ENCODE measurements at regions not wholly inside any gene's neighbourhood (a gene's known extent, or its start where the extent isn't known, plus 50 kb on each side); places are given as distances from the start of the nearest gene placed in this dataset.

DNA sequence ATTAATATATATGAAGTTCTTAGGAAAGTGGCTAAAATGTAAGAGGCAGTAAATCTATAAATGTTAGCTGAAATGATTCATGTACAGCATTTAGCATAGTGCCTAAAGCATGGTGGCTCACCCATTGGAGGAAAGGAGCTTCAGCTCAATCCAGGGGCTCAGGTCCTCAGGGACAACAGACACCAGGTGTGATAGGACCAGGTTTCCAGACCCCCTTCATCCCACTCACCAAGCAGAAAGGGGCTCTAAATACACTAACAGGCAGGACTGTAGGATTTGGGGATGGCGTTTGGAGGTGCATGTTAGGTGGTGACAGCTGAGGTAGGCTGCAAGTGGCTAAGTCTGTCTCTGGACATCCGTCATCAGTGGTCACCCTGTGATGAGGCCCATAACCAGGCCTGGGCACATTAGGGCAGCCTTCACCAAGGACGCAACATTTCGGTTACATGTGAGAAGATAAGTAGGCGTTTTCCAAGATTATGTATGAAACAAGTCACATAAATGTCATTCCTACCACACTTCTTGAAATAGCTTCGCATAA, 233.1 kb downstream of the C1orf94 start:
- DNase-seq (ENCODE audit: low spot score) = peak; percentile 8

DNA sequence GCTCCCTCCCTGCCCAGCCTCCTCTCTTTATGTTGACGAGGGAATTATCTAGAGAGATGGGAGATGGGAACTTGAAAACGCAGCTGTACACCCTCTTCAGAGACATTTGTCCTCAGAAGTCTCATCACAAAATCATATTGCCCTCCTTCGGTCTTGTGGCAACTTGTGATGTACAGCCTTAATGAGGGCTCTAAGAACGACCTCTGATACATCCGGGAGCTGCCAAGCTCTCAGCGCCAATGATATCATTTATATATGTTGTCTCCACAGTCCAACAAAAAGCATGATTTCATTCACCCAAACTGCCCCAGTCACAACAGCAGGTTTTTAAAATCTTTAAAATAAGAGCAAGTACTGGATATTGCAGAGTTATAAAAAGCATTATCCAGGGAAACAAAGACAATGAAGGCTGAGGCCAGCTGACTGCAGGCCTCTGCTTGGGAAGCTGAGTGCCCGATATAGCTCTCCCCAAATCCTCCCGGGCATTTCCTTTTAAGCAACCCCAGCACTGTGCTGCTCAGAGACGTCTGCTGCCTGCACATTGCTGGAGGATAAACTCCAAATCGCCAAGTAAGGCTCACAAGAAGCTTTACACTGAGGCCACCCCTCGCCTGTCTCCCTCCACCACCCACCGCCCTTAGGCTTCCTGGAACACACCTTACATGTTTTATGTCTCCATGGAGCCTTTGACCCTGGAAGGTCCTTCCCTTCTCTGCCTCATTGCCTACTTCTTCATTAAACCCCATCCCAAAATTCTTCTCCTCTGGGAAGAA, 236.1 kb downstream of the C1orf94 start:
- peak; percentile 18 for DNase-seq (ENCODE audit: low spot score)

DNA sequence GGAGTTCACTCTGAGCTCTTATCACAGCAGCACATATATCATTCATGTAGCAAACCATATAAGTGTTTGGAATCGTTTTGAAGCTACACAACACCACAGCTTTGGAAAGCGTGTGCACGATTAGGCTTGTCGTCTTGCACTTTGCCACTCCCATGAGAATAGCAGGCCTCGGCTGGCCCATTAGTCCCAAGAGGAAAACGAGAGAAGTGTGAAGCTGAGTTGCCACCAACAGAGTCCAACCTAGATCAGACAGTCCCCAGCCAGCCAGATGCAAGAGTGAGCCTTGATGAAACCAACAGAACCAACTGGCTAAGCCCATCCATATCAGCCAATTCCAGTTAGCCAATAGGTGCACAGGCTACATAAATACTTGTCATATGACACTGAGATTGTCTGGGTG, 238.4 kb downstream of the C1orf94 start:
- DNase-seq (ENCODE audit: low spot score) = no peak

DNA sequence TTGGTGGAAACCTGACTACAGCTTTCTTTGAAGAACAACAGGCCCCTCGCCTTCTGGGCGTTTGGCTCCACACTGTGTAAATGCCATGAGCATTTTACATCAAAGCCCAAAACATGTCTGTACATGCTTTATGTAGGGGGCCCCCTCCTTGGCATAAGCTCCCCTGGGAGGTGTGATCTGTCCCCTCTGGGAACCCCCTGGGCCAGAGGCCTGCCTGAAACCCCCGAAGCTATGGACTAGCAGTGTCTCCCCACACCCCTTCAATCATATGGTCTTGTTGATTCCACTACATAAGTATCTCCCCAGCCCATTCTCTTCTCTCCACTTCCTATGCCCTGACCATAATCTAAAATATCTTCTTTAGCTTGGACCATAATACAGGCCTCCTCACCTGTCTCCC, 241.5 kb downstream of the C1orf94 start:
- DNase-seq (ENCODE audit: low spot score) = no peak

DNA sequence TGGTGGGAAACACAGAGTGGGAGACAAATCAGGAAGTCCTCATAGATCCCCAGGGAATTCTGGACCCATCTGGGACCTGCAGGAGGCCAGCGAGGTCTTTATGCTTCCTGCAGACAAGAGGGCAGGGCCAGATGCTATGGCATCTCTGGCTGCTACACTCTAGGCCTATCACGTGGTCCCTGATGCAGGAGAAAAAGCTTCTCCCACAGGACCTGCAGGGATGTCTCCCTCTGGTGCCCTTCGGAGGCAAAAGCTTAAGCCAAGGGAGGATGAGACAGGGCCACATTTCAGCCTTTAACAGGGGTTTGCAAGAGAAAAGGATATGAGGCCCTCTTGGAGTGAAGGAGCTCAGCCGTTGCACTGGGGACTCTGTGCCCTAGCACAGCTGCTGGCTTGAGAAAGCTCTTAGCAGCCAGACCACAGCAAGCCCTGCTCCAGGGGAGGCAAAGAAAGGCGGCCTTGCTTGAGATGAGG, 243.0 kb downstream of the C1orf94 start:
- peak; percentile 57 for DNase-seq (ENCODE audit: low spot score)

DNA sequence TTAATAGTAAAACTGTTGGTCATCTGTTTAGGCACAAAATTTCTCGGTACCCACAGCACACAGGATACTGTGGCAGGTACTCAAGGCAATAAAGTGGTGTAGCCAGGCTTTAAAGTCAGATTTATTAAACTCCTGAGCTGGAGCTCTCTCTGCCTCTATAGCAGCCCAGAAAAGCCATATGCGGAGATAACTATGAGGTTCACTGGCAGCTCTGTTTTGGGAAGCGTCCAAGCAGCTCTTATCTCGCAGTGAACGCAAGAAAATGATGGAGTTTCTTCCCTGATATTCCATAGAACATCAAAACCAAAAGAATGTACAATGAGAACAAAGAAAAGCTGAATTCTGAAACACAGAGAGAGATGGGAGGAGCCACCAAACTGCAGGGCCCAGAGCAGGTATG, 248.3 kb downstream of the C1orf94 start:
- no peak for DNase-seq (ENCODE audit: low spot score)

DNA sequence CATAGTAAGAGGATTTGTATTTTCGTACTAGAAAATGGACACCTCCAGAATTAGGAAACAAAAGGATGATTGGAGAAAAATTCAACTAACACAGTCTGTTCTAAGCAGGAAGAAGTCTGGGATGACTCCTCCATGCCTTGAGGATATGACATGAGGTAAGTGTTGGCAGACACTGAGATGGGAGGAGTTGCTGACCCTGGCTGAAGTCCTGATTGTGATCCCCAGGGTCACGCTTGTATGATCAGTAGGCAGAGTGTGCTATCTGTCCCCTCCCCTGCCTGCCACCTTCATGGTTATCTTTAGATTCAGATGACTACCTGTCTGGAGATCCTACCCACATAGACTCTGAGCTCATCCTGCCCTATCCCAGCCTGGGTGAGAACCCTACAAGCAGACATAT, 249.1 kb downstream of the C1orf94 start:
- no peak for DNase-seq (ENCODE audit: low spot score)

DNA sequence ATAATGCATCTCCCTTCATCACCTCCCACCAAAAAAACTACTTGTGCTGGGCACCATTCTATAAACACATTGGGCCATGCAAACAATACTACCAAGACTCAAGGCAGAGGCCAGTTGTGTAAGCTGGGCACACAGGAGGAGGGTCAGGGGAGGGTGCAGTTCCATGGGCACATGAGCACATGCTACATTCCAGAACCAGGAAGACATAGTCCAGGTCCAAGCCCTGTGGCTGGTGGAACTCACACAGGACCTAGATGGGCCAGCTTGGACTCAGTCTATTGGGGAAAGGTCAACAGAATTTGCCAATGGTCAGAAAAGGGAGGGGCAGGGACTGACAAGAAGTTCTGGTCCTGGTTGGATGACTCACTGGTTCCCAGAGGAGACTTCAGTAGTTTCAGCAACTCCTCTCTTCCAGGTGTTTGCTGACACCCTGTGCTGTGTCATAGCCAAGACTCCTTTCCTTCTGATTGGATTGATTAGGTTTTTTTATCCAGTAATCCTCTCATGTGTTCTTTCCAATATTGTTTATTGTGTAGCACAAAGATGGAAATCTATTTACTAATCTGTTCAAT, 249.7 kb downstream of the C1orf94 start:
- no peak for DNase-seq (ENCODE audit: low spot score)

DNA sequence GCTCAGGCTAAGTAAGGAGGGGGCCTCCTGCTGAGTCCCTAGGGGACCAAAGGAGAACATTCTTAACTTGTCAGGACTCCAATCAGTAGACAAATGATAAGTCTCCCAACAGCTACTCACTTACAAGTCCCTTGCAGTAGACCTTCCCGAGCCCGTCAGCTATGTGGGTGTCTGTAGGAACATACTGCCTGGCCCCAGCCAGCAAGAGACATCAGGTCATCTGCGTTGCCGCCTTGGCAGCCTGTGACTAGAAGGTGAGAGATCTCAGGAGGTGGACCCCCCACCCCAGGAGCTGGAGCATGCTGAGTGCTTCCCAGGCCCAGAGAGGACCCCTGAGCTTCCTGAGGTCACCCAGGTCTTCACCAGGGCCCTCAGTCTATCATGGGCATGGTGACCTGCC, 250.5 kb downstream of the C1orf94 start:
- no peak for DNase-seq (ENCODE audit: low spot score)

DNA sequence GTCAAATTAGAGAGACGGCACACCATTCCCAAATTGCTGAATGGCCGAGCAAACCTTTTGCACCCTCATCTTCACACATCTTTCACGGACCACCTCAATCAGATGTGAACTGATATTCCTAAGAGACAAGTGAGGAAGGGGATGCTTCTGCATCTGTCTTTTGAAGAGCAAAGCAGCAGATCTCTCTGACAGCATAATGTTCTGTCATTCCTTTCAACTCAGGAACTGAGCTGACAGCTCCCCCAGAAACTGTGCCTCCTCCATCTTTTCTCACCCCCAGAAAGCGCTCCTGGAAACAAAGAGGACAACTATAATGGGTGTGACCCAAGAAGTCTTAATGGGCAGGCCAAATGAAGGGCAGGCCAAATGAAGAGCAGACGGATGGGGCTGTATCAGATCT, 256.4 kb downstream of the C1orf94 start:
- no peak for DNase-seq (ENCODE audit: low spot score)

DNA sequence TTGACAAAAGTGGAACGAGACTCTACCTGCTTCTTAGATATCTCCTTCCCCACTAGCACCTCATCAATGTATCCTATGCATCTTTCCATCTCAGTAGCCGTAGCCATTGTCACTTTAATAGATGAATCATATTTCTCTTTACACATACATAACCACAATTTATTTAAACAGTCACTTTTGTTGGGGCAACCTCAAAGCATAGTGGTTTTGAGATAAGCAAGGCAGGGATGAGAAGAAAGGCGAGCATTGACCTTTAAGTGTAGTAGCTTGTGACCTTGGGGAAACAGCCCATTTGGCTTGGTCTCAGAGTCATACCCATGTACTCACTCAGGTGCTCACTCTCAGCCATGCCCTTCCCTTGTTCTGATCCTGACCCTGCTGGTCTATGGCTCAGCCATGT, 260.1 kb downstream of the C1orf94 start:
- DNase-seq (ENCODE audit: low spot score) = no peak

DNA sequence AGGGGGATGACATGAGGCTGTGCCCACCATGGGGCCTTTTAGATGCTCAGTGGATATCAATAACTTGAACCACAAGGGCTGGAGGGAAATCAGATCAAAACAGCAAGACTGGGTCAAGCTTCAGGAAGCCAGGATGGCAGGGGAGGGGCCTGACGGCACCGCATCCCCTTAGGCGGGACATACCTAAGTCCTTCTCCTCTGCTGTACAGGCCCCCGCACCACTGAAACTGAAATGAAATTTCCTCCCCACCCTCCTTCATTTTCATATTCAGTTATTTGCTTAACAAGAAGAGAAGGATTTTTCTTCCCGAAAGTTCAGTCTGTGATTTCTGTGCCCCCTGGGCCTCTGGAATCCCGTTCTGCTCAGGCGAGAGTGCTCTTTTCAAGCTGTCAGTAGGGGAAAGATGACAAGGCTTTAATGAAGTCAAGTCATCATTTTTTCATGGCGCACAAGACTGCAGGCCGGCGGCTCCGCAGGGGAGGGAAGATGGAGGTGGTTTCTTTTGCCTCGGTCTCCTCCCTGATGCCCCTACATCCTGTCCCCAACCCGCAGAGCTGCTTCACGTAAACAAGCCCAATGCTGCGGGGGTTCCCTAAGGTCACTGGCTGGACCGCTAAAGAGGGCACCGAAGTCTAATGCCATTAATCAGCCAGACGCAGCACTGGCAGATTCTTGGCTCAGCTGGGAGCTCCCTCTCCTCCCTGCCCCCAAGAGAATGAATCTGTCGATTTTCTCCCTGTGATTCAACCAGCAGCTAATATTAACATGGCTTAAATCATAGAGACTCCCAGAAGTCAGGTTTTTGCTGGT, 264.8 kb downstream of the C1orf94 start:
- DNase-seq (ENCODE audit: low spot score) = no peak

DNA sequence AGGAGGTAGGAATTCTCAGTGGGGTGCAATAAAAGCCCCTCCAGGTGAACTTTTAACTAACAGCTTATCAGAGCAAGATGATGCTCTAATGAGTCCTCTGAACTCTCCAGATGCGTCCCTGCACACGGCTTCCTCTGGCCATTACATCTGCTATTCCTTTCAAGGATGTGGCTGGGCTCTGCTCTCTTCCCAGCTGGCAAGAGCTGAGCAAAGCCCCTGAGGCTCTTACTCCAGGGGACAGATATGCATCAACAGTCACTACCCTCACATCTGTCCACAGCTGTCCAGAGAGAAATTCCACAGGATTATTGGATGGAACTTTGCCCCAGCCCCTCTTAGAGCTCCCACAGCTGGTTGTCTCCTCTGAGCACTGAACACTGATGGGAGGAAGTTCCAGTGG, 267.8 kb downstream of the C1orf94 start:
- DNase-seq (ENCODE audit: low spot score) = no peak

DNA sequence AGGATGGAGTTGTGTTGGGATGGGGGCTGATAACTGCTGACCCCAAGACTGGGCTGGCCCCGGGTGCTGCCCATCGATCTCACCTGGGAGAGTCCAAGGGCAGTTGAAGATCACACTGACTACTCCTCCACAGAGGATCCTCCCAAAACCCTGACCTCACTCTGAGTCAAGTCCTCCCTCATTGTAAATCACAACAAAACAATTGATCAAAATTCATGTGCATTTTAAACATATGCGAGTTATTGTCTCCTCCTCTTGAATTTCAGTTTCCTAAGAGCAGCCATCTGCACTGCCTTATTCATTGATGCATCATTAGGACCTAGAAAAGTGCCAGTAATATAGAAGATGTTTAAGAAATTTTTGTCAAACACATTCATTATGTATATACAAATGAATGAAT, 273.6 kb downstream of the C1orf94 start:
- no peak for DNase-seq (ENCODE audit: low spot score)

DNA sequence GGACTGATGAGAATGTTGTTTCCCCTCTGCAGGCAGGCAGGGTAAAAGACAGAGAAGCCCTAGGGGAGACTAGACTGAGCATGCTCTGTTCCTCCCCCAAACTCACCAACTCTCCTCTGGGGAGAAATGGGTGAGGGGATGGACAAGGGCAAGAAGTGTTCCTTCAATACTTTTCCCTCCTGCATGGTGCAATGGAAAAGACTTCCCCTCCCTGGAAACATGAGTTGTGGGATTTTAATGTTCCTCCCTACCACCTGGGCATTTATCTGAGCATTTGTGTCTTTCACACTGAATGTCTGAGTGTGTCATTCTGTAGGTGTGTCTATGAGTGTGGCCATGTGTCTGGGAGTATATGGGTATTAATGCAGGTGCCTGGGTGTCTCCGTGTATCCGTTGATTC, 275.7 kb downstream of the C1orf94 start:
- DNase-seq (ENCODE audit: low spot score) = no peak

DNA sequence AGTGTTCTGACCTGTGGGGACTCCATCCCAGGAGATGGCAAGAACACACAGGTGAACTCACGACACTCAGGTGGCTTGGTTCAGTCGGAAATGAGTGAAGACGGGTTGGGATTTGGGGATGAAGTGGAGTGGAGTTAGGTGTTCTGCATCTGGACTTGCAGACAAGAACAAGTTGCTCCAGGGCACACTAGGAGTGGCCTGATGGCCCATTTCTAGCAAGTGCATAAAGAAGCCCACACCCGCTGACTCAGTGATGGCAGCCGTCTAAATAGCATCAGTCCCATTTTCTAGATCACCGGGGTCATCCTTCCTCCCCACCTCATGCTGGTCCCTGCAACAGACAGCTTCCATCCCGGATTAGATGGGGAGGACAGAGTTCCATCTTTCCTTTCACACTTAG, 278.4 kb downstream of the C1orf94 start:
- no peak for DNase-seq (ENCODE audit: low spot score)

DNA sequence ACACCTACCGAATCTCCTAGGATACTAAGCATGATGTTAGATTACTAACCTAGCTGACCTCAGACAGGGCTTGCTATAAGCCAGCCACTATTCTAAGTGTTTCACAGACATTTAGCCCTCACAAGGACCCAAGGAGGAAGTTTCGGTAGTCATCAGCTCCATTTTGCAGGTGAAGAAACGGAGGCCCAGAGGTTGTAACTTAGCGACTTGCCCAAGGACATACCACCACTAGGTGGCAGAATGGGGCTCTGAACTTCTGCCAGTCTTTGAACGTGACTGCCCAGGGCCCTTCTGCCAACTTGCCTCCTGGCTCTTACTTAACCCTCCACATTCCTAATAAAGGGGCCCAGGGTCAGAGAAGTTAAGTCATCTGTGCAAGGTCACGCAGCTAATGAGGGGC, 283.5 kb downstream of the C1orf94 start:
- DNase-seq (ENCODE audit: low spot score) = peak; percentile 52

DNA sequence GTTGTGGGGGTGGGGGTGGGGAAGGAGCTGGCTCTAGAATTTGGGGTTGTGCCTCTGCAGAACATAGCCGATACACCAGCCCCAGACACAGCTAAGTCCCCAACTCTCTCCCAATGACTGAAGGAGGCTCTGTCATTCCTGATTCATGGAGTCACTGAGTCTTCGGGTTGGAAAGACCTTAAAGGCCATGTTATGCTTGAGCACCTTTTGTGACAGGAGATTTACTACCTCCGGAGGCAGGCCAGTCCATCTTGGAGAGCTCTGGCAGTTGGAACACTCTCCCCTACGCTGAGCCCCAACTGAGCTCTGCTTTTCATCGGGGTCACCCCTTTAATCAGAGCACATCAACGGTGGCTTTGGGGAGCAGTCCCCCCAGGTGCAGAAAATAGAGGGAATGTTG, 284.4 kb upstream of the GJB5 start:
- DNase-seq (ENCODE audit: low spot score) = no peak

DNA sequence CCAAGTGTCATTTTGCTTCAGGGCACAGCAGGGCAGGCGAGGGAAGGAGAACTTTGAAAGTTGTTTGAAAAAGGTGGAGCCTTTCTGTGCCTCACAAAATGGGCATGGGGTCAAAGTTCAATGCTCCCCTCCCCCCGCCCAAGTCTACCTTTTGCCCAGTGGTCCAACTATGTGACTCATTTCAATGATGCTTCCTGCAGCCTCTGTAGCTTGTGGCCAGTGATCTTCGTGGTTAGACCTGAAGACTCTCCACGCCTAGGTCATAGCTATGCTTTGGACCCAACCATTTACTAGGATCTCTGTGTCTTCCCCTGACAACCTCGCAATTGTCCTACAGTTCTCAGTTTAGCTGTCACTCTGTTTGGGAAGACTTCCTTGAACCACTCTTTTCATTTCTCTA, 280.3 kb upstream of the GJB5 start:
- DNase-seq (ENCODE audit: low spot score) = peak; percentile 15

DNA sequence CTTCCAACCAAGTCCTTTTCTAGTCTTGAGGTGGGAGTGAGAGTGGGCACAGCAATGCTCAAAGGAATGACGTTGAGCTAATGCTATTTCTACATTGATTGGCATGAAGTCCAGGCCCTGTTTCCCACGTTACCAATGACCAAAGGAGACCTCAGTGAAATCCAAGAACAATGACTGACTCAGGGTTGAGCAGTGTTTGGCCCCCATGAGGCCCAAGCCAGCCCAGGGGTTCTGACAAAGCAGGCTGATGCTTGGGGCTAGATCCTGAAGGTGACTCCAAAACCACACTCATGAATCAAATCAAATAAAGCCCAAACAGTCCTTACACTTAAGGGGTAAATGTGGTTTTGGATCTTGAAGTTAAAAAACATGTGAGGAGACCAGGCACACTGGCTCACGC, 278.5 kb upstream of the GJB5 start:
- no peak for DNase-seq (ENCODE audit: low spot score)

DNA sequence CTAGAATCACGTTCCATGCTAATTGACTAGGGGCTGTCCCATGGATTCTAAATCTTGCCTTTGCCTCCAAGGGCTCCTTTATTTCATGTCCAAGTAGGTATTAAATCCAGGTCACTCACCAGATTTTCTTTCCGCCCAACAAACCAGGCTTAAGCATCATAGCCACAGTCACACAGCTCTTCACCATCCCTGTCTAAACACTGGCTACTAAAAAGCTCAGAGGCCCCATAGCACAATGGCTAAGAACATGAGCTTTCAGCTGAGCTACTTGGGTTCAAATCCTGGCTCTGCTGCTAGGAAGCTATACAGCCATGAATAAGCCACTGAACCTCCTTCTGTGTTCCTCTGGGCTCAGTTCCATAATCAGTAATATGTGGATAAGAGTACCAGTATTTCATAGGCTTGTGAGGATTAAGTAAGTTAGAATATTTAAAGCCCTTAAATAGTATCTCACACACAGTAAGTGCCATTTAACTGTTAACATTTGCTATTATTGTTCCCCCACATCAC, 277.2 kb upstream of the GJB5 start:
- DNase-seq (ENCODE audit: low spot score) = no peak

DNA sequence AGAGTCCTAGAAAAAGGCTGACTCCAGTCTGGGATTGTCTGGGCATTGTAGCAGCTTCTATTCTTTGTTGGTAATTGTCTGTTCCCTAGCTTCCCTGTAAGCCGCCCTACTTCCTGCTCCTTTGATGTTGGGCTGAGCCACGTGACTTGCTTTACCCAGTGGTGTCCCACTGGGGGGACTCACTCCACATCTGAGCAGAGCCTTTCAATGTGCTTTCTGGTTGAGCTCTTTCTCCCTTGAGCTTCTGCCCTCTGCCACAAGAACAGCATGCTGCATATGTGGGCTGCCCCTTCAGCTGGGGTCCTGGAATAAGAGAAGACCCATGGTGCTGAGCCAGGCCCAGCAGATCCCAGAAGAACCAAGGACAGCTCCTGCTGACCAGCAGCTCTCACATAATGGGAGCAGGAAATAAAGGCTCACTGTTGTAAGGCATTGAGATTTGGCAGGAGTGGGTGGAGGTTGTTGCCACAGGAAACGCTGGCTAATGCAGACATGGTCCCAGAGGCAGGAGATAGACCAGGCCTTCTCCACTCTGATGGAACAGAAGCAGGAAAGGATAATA, 276.3 kb upstream of the GJB5 start:
- peak; percentile 62 for DNase-seq (ENCODE audit: low spot score)
